Stimulated activated CD4-positive, alpha-beta T cell treated with anti-CD3 and anti-CD28 coated beads, Interleukin-12 subunit alpha, Interleukin-12 subunit beta, amount 100 ng/mL, for 24 hours (primary cell): ENCODE measurements at regions not wholly inside any gene's neighbourhood (a gene's known extent, or its start where the extent isn't known, plus 50 kb on each side); places are given as distances from the start of the nearest gene placed in this dataset.

Experiments
- DNase-seq, 2 experiments: peaks; one replicate each; pipeline ENCODE4 v3.0.0-alpha.2; 2020; ENCODE audit warnings: low read depth in 2 of 2

GRCh38 chr7:42378149-42378548, 141.1 kb upstream of the GLI3 start:
- no peak for DNase-seq

GRCh38 chr7:42373285-42373684, 136.3 kb upstream of the GLI3 start:
- DNase-seq: no peak

GRCh38 chr7:42372479-42372878, 135.5 kb upstream of the GLI3 start:
- no peak for DNase-seq

GRCh38 chr7:42359946-42360345, 122.9 kb upstream of the GLI3 start:
- DNase-seq: no peak

GRCh38 chr7:42351316-42351935, 114.4 kb upstream of the GLI3 start:
- DNase-seq: no peak

GRCh38 chr7:42350801-42351200, 113.8 kb upstream of the GLI3 start:
- DNase-seq: no peak

- DNase-seq: no peak
These were observed 111.6 kb upstream of the GLI3 start for GRCh38 chr7:42348631-42349030.

GRCh38 chr7:42348071-42348470, 111.1 kb upstream of the GLI3 start:
- no peak for DNase-seq

- DNase-seq: no peak
These were observed 110.6 kb upstream of the GLI3 start for GRCh38 chr7:42347616-42348015.

- DNase-seq: no peak
These were observed 108.7 kb upstream of the GLI3 start for GRCh38 chr7:42345478-42346299.

GRCh38 chr7:42344198-42344755, 107.3 kb upstream of the GLI3 start:
- no peak for DNase-seq

GRCh38 chr7:42342381-42342780, 105.4 kb upstream of the GLI3 start:
- no peak for DNase-seq

GRCh38 chr7:42340436-42340835, 103.4 kb upstream of the GLI3 start:
- no peak for DNase-seq

- no peak for DNase-seq
These were observed 102.0 kb upstream of the GLI3 start for GRCh38 chr7:42338916-42339540.

- no peak for DNase-seq
These were observed 101.4 kb upstream of the GLI3 start for GRCh38 chr7:42338231-42338915.

GRCh38 chr7:42337225-42337905, 100.4 kb upstream of the GLI3 start:
- no peak for DNase-seq

- no peak for DNase-seq
These were observed 95.7 kb upstream of the GLI3 start for GRCh38 chr7:42332605-42333222.

- no peak for DNase-seq
These were observed 82.6 kb upstream of the GLI3 start for GRCh38 chr7:42319631-42320030.

- DNase-seq: no peak
These were observed 78.6 kb upstream of the GLI3 start for GRCh38 chr7:42315631-42316030.

GRCh38 chr7:42315103-42315502, 78.1 kb upstream of the GLI3 start:
- no peak for DNase-seq

- DNase-seq: no peak
These were observed 77.7 kb upstream of the GLI3 start for GRCh38 chr7:42314696-42315095.
